H9 (cell line): ENCODE measurements at regions not wholly inside any gene's neighbourhood (a gene's known extent, or its start where the extent isn't known, plus 50 kb on each side); places are given as distances from the start of the nearest gene placed in this dataset.
A peak's percentile ranks its signal among the peaks of the same experiment; 100 is the strongest.

Experiments
- DNase-seq: peaks from one replicate; pipeline ENCODE4 v3.0.0-alpha.2; 2017
- H2AFZ ChIP-seq: one replicate; pipeline ENCODE4 v1.6.1; 2013; ENCODE audit warnings: mild to moderate bottlenecking, low read length, control low read depth, moderate library complexity
- H2AK5ac ChIP-seq: 2 replicates; pipeline ENCODE4 v1.6.1; 2013; ENCODE audit warnings: low read length, control low read depth, mixed read lengths; ENCODE audit not compliant: insufficient read length
- H2BK120ac ChIP-seq: one replicate; pipeline ENCODE4 v1.6.1; 2013; ENCODE audit warnings: low read depth, mild to moderate bottlenecking, low read length, control low read depth, inconsistent platforms; ENCODE audit not compliant: poor library complexity, severe bottlenecking
- H2BK12ac ChIP-seq: 2 replicates; pipeline ENCODE4 v1.6.1; 2013; ENCODE audit warnings: low read length, control low read depth, mixed read lengths, low read depth; ENCODE audit not compliant: insufficient read length
- H2BK15ac ChIP-seq: 2 replicates; pipeline ENCODE4 v1.6.1; 2013; ENCODE audit warnings: low read depth, low read length, control low read depth
- H2BK20ac ChIP-seq: one replicate; pipeline ENCODE4 v1.6.1; 2013; ENCODE audit warnings: low read depth, mild to moderate bottlenecking, low read length, control low read depth, inconsistent platforms; ENCODE audit not compliant: poor library complexity, severe bottlenecking
- H2BK5ac ChIP-seq: 2 replicates; pipeline ENCODE4 v1.6.1; 2013; ENCODE audit warnings: low read length, control low read depth, mixed read lengths; ENCODE audit not compliant: insufficient read length
- H3K14ac ChIP-seq: 2 replicates; pipeline ENCODE4 v1.6.1; 2013; ENCODE audit warnings: low read length, control low read depth; ENCODE audit not compliant: insufficient read depth
- H3K18ac ChIP-seq: 2 replicates; pipeline ENCODE4 v1.6.1; 2013; ENCODE audit warnings: low read depth, mild to moderate bottlenecking, mixed read lengths, low read length, control low read depth; ENCODE audit not compliant: insufficient read length
- H3K23ac ChIP-seq: 2 replicates; pipeline ENCODE4 v1.6.1; 2013; ENCODE audit warnings: low read length, control low read depth, mixed read lengths, low read depth; ENCODE audit not compliant: insufficient read length
- H3K23me2 ChIP-seq: 2 replicates; pipeline ENCODE4 v1.6.1; 2013; ENCODE audit warnings: low read depth, mild to moderate bottlenecking, mixed read lengths, low read length, control low read depth; ENCODE audit not compliant: insufficient read length, poor library complexity, severe bottlenecking
- H3K27ac ChIP-seq: 2 replicates; pipeline ENCODE4 v1.5.1; 2013; ENCODE audit warnings: low read length, control low read depth, mixed read lengths, low read depth; ENCODE audit not compliant: insufficient read length
- H3K27me3 ChIP-seq: 2 replicates; pipeline ENCODE4 v1.6.1; 2013; ENCODE audit warnings: low read length, control low read depth, inconsistent platforms; ENCODE audit not compliant: insufficient read depth
- H3K4ac ChIP-seq: 2 replicates; pipeline ENCODE4 v1.6.1; 2013; ENCODE audit warnings: low read depth, mild to moderate bottlenecking, control low read depth, inconsistent platforms, low read length, moderate library complexity
- H3K4me1 ChIP-seq: 2 replicates; pipeline ENCODE4 v1.6.1; 2013; ENCODE audit warnings: low read length, control low read depth, inconsistent platforms; ENCODE audit not compliant: insufficient read depth
- H3K4me2 ChIP-seq: 2 replicates; pipeline ENCODE4 v1.6.1; 2013; ENCODE audit warnings: low read length, control low read depth, mixed read lengths; ENCODE audit not compliant: insufficient read length, insufficient read depth
- H3K56ac ChIP-seq: 2 replicates; pipeline ENCODE4 v1.6.1; 2013; ENCODE audit warnings: low read depth, mild to moderate bottlenecking, mixed read lengths, low read length, control low read depth; ENCODE audit not compliant: insufficient read length
- H3K79me1 ChIP-seq: 2 replicates; pipeline ENCODE4 v1.6.1; 2013; ENCODE audit warnings: low read depth, mild to moderate bottlenecking, moderate library complexity, low read length, control low read depth, inconsistent platforms; ENCODE audit not compliant: insufficient read depth, poor library complexity, severe bottlenecking
- H3K79me2 ChIP-seq: 2 replicates; pipeline ENCODE4 v1.6.1; 2013; ENCODE audit warnings: low read length, control low read depth, inconsistent platforms; ENCODE audit not compliant: insufficient read depth
- H3K9ac ChIP-seq: 2 replicates; pipeline ENCODE4 v1.6.1; 2013; ENCODE audit warnings: low read length, control low read depth, mixed read lengths; ENCODE audit not compliant: insufficient read length; ENCODE audit errors: extremely low read depth
- H3K9me3 ChIP-seq: one replicate; pipeline ENCODE4 v1.6.1; 2013; ENCODE audit warnings: low read depth, low read length, inconsistent platforms; ENCODE audit not compliant: control insufficient read depth
- H3T11ph ChIP-seq: one replicate; pipeline ENCODE4 v1.6.1; 2013; ENCODE audit warnings: mild to moderate bottlenecking, low read length, control low read depth, inconsistent platforms
- H4K20me1 ChIP-seq: one replicate; pipeline ENCODE4 v1.6.1; 2013; ENCODE audit not compliant: control insufficient read depth, insufficient read length, insufficient read depth
- H4K5ac ChIP-seq: 2 replicates; pipeline ENCODE4 v1.6.1; 2013; ENCODE audit warnings: low read depth, mild to moderate bottlenecking, mixed read lengths, low read length, control low read depth; ENCODE audit not compliant: insufficient read length
- H4K8ac ChIP-seq: replicated peaks from 2 replicates; pipeline ENCODE4 v1.6.1; 2013; ENCODE audit warnings: low read length, control low read depth, mixed read lengths, low read depth; ENCODE audit not compliant: insufficient read length
- H4K91ac ChIP-seq: 2 replicates; pipeline ENCODE4 v1.6.1; 2013; ENCODE audit warnings: low read depth, mild to moderate bottlenecking, moderate library complexity, mixed read lengths, low read length, control low read depth; ENCODE audit not compliant: insufficient read length
- H3K27ac Mint-ChIP-seq, 3 experiments: 2 replicates in 2 of 3; 3 replicates in 1 of 3; pipeline ENCODE4 v1.8.0; 2020 to 2021; ENCODE audit warnings: mixed read lengths in 3 of 3, mild to moderate bottlenecking in 1 of 3, moderate library complexity in 1 of 3
- H3K27me3 Mint-ChIP-seq: 2 replicates; pipeline ENCODE4 v1.8.0; 2021; ENCODE audit warnings: low read depth, mild to moderate bottlenecking, moderate library complexity, mixed read lengths
- H3K36me3 Mint-ChIP-seq, 3 experiments: 2 replicates in 2 of 3; 3 replicates in 1 of 3; pipeline ENCODE4 v1.8.0; 2020 to 2021; ENCODE audit warnings: low read depth in 3 of 3, mixed read lengths in 3 of 3; ENCODE audit not compliant: insufficient read depth in 1 of 3
- H3K4me1 Mint-ChIP-seq, 2 experiments: 2 replicates each; pipeline ENCODE4 v1.8.0; 2020; ENCODE audit warnings: mixed read lengths in 2 of 2
- H3K4me3 Mint-ChIP-seq, 2 experiments: 2 replicates in 1 of 2; 3 replicates in 1 of 2; pipeline ENCODE4 v1.8.0; 2020 to 2021; ENCODE audit warnings: mild to moderate bottlenecking in 2 of 2, mixed read lengths in 2 of 2, moderate library complexity in 1 of 2
- H3K9me3 Mint-ChIP-seq, 2 experiments: 2 replicates in 1 of 2; 3 replicates in 1 of 2; pipeline ENCODE4 v1.8.0; 2020; ENCODE audit warnings: mild to moderate bottlenecking in 2 of 2, mixed read lengths in 2 of 2, moderate library complexity in 1 of 2
- WGBS: extraction: QIAGEN DNeasy Blood & Tissue Kit; methylation state at CpG from one replicate; pipeline ENCODE4 v1.1.7; 2013; ENCODE audit warnings: missing lambda C conversion rate, low lambda C conversion rate, mixed read lengths; ENCODE audit not compliant: insufficient read length; ENCODE audit errors: extremely low coverage; 5-methylcytosine and 5-hydroxymethylcytosine counted together
- TF ChIP-seq, protein P1 (sequence below): fragments of 200-600 bp; sonication (generic); conservative IDR thresholded peaks from 3 replicates; pipeline ENCODE4 v1.8.0; 2021; ENCODE audit warnings: antibody characterized with exemption, mild to moderate bottlenecking

- H3K9me3 ChIP-seq = no peaks in the 10 kb centered on the region
- Mint-ChIP-seq H3K27ac (peak overlapping the region; percentile 58 to 99 (median 76); a peak in 6 of 7 replicates), H3K9me3 (no peaks in the 10 kb centered on the region), H3K27me3 (no peaks in the 10 kb centered on the region), H3K36me3 (no peaks in the 10 kb centered on the region), H3K4me1 (peaks cover 21 to 25% of the 10 kb centered on the region in 2 experiments), H3K4me3 (peak overlapping the region in 1 of 2 experiments; percentile 50; a peak in 1 of 5 replicates)
- no peaks in the 10 kb centered on the region for H3K27me3 ChIP-seq
- H4K20me1 ChIP-seq = no peaks in the 10 kb centered on the region
- H3K14ac ChIP-seq = no peak overlapping the region
- DNase-seq = no peak
- H3T11ph ChIP-seq = no peak overlapping the region
- no peak overlapping the region for H2BK12ac ChIP-seq
- no peak overlapping the region for H3K23ac ChIP-seq
- no peak overlapping the region for H3K4me2 ChIP-seq
- no peak overlapping the region for H2BK15ac ChIP-seq
- H2BK5ac ChIP-seq = no peak overlapping the region
- peaks cover 8% of the 10 kb centered on the region; the same call in 1 of the 2 replicates for H3K4me1 ChIP-seq
- H3K18ac ChIP-seq = no peak overlapping the region
- H2BK20ac ChIP-seq = no peak overlapping the region
- no peak overlapping the region for H2AK5ac ChIP-seq
- H3K27ac ChIP-seq = no peak overlapping the region
- H3K79me2 ChIP-seq = no peaks in the 10 kb centered on the region
- H3K4ac ChIP-seq = no peak overlapping the region
- no peak overlapping the region for H4K8ac ChIP-seq
- H4K5ac ChIP-seq = no peak overlapping the region
- H3K9ac ChIP-seq = no peak overlapping the region
- no peak overlapping the region for H2AFZ ChIP-seq
- no peak overlapping the region for H4K91ac ChIP-seq
- no CpG with 5 or more reads among the region's 8 CpGs for WGBS
- TF ChIP-seq, protein P1, sequence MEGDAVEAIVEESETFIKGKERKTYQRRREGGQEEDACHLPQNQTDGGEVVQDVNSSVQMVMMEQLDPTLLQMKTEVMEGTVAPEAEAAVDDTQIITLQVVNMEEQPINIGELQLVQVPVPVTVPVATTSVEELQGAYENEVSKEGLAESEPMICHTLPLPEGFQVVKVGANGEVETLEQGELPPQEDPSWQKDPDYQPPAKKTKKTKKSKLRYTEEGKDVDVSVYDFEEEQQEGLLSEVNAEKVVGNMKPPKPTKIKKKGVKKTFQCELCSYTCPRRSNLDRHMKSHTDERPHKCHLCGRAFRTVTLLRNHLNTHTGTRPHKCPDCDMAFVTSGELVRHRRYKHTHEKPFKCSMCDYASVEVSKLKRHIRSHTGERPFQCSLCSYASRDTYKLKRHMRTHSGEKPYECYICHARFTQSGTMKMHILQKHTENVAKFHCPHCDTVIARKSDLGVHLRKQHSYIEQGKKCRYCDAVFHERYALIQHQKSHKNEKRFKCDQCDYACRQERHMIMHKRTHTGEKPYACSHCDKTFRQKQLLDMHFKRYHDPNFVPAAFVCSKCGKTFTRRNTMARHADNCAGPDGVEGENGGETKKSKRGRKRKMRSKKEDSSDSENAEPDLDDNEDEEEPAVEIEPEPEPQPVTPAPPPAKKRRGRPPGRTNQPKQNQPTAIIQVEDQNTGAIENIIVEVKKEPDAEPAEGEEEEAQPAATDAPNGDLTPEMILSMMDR = no peak
- H2BK120ac ChIP-seq = no peak overlapping the region
- no peaks in the 10 kb centered on the region for H3K23me2 ChIP-seq
- no peak overlapping the region for H3K56ac ChIP-seq
- H3K79me1 ChIP-seq = no peaks in the 10 kb centered on the region
These were observed 96.8 kb downstream of the OR2K2 start for GRCh38 chr9:111232997-111233790.
